GM18907 (cell line): ENCODE measurements at regions not wholly inside any gene's neighbourhood (a gene's known extent, or its start where the extent isn't known, plus 50 kb on each side); places are given as distances from the start of the nearest gene placed in this dataset.

Experiments used
- ATAC-seq: cut with Tn5 transposase; IDR thresholded peaks from one replicate; pipeline ENCODE4 v1.9.1; 2021; ENCODE audit warnings: mild to moderate bottlenecking, moderate library complexity; ENCODE audit not compliant: unreplicated experiment

- ATAC-seq: no peak
These were observed 96.6 kb upstream of the FOXP4 start for GRCh38 chr6:41449399-41450245.

DNA sequence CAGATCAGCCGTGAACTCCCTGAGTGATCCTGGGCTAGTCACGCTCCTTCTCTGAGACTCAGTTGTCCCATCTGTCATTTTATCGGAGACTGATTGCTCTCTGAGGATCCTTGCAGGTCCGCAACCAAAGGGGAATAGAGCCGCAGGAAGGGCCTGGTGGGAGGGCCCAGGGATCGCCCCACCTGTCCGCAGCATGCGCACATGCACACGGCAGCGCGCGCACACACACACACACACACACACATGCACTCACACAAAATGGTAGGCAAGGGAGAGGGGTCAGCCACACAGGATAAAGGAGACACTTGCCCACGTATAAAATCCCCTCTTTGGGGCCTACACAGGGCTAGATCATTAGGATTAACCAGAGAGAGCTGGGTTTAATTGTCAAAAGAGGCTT lies 95.6 kb upstream of the FOXP4 start:
- no peak for ATAC-seq

GRCh38 chr6:41451039-41451438 lies 95.1 kb upstream of the FOXP4 start:
- no peak for ATAC-seq

DNA sequence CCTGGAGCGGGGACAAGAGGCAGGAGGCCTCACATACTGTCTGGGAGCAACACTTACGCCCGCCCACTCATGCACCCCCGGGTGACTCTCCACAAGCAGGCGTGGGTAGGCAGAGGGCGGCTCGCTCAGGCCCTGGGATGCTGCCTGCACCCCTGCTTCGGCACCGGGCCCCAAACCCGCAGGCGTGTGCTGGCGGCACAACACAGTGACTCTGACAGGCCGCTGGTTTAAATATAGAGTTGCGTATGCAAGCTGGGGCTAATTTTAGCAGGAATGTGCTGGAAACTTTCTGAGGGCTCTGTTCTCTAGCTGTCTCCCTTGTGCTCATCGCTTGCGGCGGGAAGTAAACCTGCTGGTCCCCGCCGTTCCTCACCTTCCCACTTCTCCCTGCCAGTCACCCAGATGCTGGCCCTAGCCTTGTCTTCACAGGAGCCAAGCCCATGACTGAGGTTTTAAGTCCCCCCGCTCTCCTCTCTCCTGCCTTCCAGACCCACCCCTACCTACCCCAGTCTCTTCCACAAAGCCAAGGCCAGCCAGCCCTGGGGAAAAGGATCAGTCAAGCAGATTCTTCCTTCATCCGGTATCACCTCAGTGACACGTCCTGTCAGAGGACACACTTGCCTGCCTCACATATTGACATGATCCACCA lies 94.5 kb upstream of the FOXP4 start:
- ATAC-seq: no peak

- ATAC-seq: no peak
These were observed 93.4 kb upstream of the FOXP4 start for GRCh38 chr6:41452763-41453162.

- ATAC-seq: no peak
These were observed 92.9 kb upstream of the FOXP4 start for GRCh38 chr6:41453244-41453643.

GRCh38 chr6:41454189-41454789 lies 91.9 kb upstream of the FOXP4 start:
- no peak for ATAC-seq

GRCh38 chr6:41455410-41455809 lies 90.8 kb upstream of the FOXP4 start:
- no peak for ATAC-seq

- no peak for ATAC-seq
These were observed 90.4 kb upstream of the FOXP4 start for GRCh38 chr6:41455818-41456217.

DNA sequence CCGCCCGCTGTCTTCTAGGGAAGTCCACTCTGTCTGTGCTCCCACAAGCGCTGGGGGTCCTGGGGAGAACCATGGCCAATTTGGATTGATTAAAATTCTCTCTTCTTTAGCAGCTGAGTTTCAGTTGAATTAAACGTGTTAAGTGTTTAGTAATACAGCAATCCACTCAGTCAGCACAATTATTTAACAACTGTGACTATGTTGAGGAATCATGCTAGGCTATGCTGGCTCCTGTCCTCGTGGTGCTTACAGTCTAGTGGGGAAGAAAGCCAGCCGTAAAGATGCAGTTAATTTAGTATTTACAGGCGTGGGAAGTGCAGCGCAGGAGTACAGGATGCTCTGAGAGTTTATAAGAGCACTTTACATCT lies 88.9 kb upstream of the FOXP4 start:
- no peak for ATAC-seq

DNA sequence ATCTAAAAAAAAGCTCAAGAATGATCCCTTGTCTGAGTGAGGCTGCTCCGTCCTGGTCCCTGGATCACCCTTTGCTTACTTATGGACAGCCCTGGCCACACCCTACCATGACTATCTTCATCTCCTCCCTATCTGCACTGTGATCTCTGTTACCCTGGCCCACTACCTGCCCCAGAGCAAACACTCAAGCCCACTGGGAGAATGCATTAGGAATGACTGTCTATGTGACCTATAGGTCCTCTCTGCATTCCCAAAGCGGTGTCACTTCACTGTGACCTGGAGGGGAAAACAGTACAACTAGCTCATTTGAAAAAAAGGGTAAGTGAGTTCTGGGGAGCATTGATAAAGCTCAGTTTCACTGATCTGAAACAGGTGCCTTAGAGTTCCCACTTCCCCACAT lies 86.4 kb upstream of the FOXP4 start:
- ATAC-seq: no peak

DNA sequence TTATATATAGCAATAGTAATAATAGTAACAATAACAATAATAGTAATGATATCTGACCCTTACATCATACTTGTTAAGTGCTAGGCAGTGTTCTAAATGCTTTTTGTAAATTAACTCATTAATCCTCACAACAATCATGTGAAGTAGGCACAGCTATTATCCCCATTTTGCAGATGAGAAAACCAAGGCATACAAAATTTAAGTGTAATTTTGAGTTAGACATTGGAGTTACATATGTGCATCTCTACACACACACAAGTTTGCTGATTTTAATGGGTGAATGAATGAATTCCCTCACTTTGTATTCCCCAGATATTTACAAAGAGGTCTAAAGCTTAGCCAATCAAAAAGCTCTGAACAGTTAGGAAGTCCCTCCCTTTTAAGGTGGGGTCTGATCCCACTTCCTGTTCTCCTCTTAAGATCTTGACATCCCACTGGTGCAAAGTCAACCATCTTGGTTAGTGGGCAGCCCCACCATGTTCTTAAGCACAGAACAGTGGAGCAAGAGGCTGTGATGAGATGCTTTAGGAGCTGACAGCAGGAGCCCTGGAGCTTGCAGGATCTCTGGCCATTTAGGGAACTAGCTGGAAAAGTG lies 85.3 kb upstream of the FOXP4 start:
- ATAC-seq: no peak

DNA sequence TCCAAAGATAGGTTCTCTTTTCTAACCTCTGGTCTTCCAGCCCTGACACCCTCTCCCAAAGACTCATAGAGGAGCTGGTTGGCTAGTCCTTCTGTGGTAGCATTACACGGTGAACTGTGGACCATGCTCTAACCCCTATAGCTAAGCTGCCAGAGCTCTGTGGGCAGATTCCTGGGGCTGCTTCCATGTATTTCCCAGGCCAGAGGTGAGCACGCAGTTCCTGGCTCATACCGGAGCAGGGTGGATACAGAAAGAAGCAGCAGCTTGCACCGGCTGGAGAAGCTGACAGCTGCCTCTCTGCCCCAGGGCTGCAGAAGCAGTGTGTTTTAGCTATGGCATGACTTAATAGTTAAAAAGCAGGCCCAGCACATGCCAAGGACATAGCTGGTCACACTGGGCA lies 84.1 kb upstream of the FOXP4 start:
- ATAC-seq: no peak

DNA sequence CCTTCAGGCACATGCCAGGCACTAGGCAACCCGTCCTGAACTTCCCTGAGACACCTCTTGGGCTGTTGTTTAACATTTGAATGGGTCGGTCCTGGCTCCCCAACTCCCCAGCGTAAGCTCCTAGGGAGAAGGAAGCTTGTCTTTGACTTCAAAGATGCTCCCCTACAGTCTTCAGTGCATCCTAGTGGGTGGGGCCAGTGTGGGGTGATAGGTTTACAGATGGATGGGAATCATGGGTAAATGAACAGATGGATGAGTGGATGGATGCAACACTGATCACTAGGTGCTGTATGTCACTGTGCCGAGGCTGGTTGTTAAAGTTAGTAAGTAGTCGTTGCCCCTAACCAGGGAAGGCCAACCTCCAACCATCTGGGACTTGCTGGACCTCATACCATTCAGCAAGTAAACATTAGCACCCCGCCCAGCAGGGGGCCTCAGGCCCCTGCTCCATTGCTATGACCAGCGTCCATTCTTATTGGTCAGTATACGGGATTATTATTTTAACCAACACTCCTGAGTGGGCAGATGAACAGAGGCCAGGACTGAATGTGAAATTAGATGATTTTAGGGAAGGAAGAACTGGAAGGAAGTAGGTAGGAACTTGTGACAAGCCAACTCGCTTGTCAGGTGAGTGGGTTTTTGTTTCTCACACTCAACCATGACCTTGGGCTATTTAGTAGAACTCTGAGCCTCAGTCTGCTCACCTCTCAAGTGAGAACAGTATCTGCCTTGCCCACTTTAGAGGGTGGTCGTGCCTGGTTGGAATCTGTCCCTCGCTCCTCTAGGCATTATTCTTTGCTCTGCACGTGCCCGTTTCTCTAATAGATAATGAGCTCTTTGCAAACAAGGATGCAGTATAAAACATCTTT lies 82.9 kb upstream of the FOXP4 start:
- no peak for ATAC-seq

DNA sequence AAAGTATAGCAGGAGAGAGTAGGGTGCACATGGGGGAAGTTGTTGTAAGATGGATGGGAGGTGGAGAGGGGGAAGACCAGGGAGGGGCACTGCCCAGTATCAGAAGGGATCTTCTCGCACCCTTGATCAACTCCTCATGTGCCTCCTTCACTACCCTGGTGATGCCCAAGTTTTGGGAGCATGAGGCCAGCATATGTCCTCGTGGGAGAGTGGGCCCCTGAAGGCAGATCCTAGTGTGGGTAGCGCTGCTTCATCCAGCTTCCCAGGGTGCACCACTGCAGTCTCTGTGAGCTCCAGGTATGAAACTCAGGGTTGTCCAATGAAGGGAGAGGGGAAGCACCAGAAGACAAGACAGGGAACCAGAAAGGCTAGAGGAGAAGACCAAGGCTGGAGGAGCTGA lies 82.2 kb upstream of the FOXP4 start:
- ATAC-seq: no peak

GRCh38 chr6:41464481-41464880 lies 81.7 kb upstream of the FOXP4 start:
- no peak for ATAC-seq

DNA sequence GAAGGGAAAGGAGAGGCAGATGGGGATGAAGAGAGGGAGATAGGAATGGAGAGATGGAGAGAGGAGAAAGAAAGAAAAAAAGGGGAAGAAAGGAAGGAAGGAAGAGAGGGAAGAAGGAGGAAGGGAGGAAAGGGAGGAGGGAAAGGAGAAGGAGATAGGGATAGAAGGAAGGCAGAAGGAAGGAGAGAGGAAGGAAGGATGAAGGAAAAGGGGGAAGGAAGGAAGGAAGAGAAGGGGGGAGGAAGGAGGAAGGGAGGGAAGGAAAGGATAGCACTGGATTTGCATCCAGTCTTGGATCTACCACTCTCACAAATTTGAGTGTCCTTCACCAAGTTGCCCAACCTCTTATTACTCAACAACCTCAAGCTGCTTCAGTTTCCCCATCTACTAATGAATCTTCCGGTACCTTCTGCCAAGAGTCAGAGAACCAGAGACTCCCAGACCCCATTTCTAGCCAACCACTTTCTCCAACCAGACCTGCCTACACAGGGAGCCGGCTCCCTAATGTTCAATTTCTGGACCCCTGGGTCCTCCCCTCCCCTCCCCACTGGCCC lies 79.7 kb upstream of the FOXP4 start:
- no peak for ATAC-seq

DNA sequence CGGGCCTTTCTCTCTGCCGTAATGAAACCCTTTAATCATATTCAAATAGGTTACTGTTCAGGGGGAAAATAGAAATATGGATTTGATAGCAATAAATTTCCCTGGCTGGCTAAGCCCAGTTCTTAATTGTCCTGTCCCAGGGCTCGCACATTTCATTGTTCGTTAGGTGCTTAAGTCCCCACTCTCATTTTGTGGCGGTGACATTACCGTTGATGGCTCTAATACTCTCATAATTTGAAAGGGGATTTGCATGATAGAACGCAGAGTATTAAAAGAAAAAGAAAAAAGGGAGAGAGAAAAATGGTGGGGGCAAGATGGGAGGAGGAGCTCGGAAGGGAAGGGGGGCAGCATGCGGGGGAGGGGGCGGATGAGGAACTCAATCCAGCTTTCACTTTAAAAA lies 79.1 kb upstream of the FOXP4 start:
- no peak for ATAC-seq

- ATAC-seq: no peak
These were observed 78.4 kb upstream of the FOXP4 start for GRCh38 chr6:41467627-41468404.
